K562 (cell line): ENCODE measurements at regions not wholly inside any gene's neighbourhood (a gene's known extent, or its start where the extent isn't known, plus 50 kb on each side); places are given as distances from the start of the nearest gene placed in this dataset.

Source experiments
- ATAC-seq: fragments of 200-7000 bp; cut with Tn5 transposase; 3 replicates; pipeline ENCODE4 v1.9.1; 2020; ENCODE audit warnings: moderate library complexity
- BruUV-seq: library from RNA; stranded (reverse); fragments of 400-500 nt; replicated peaks from 2 replicates; lab custom pipeline; 2021; lab: Mats Ljungman, UMichigan
- CTCF ChIA-PET: fragments of 300-600 bp; formaldehyde crosslinking; extraction: SDS; loops from one replicate; lab custom pipeline; 2021; ENCODE audit warnings: low intra/inter-chr PET ratio; lab: Yijun Ruan, JAX
- POLR2A ChIA-PET: fragments of 300-600, 350-650 bp; sonication (Branson Sonifier 250); formaldehyde crosslinking; extraction: SDS; loops from one replicate; lab custom pipeline; 2021; ENCODE audit warnings: antibody characterized with exemption, inconsistent platforms; lab: Yijun Ruan, JAX
- DNase-seq, 4 experiments: peaks; one replicate each; pipeline versions ENCODE4 v3.0.0 to v3.0.0-alpha.2; 2011 to 2018; ENCODE audit warnings: low spot score in 3 of 4, mixed read lengths in 3 of 4; ENCODE audit errors: extremely low read depth in 1 of 4
- FAIRE-seq: peaks from 2 replicates; lab custom pipeline; 2011; peaks lifted over from hg19 to GRCh38; lab: Jason Lieb, UNC
- H2AFZ ChIP-seq: 2 replicates; pipeline ENCODE4 v1.6.0; 2011; ENCODE audit warnings: low read depth, low read length, control low read depth, inconsistent platforms
- H3K27ac ChIP-seq: fragments of 200-600 bp; 3 replicates; pipeline ENCODE4 v1.8.0; 2011; ENCODE audit warnings: low read depth, mild to moderate bottlenecking, control low read depth, inconsistent platforms, low read length, moderate library complexity, mixed read lengths; ENCODE audit errors: extremely low read depth
- H3K27me3 ChIP-seq, 2 experiments: fragments of 300-600 bp in 1 of 2; 2 replicates in 1 of 2; 3 replicates in 1 of 2; pipeline versions ENCODE4 v1.6.0 to v1.8.0; 2011; ENCODE audit warnings: inconsistent platforms in 2 of 2, low read length in 2 of 2, mild to moderate bottlenecking in 1 of 2, mixed read lengths in 1 of 2, moderate library complexity in 1 of 2; ENCODE audit not compliant: control insufficient read depth in 2 of 2, insufficient read depth in 2 of 2
- H3K36me3 ChIP-seq: fragments of 300-600 bp; 3 replicates; pipeline ENCODE4 v1.8.0; 2011; ENCODE audit warnings: mild to moderate bottlenecking, low read length, inconsistent platforms; ENCODE audit not compliant: control insufficient read depth, insufficient read depth
- H3K4me1 ChIP-seq, 2 experiments: fragments of 200-600 bp in 1 of 2; replicated peaks in 1 of 2; 2 replicates in 1 of 2; 3 replicates in 1 of 2; pipeline versions ENCODE4 v1.5.1 to v1.8.0; 2011; ENCODE audit warnings: inconsistent platforms in 2 of 2, low read length in 2 of 2, mild to moderate bottlenecking in 1 of 2, mixed read lengths in 1 of 2, moderate library complexity in 1 of 2; ENCODE audit not compliant: control insufficient read depth in 2 of 2, insufficient read depth in 2 of 2
- H3K4me2 ChIP-seq: 2 replicates; pipeline ENCODE4 v1.6.1; 2011; ENCODE audit warnings: low read length, control low read depth, inconsistent platforms, mixed read lengths; ENCODE audit not compliant: insufficient read depth
- H3K4me3 ChIP-seq: fragments of 200-600 bp; sonication (generic), shearing (Covaris generic); 2 replicates; pipeline ENCODE4 v1.5.1; 2016; ENCODE audit warnings: control low read depth, inconsistent platforms
- H3K79me2 ChIP-seq: fragments of 200-600 bp; 3 replicates; pipeline ENCODE4 v1.8.0; 2011; ENCODE audit warnings: low read length, inconsistent platforms; ENCODE audit not compliant: control insufficient read depth, insufficient read depth
- H3K9ac ChIP-seq, 2 experiments: 2 replicates each; pipeline versions ENCODE4 v1.6.0 to v1.6.1; 2011; ENCODE audit warnings: low read depth in 2 of 2, low read length in 2 of 2, control low read depth in 1 of 2, inconsistent platforms in 1 of 2, mild to moderate bottlenecking in 1 of 2, mixed read lengths in 1 of 2; ENCODE audit not compliant: insufficient read depth in 1 of 2
- H3K9me1 ChIP-seq: one replicate; pipeline ENCODE4 v1.6.0; 2011; ENCODE audit warnings: inconsistent platforms, mild to moderate bottlenecking, low read length, moderate library complexity; ENCODE audit not compliant: control insufficient read depth, insufficient read depth
- H3K9me3 ChIP-seq: replicated peaks from 2 replicates; pipeline ENCODE4 v1.5.1; 2011; ENCODE audit warnings: low read depth, low read length, inconsistent platforms; ENCODE audit not compliant: control insufficient read depth, insufficient read depth
- H4K20me1 ChIP-seq: replicated peaks from 2 replicates; pipeline ENCODE4 v1.6.1; 2011; ENCODE audit warnings: low read length, inconsistent platforms, mixed read lengths; ENCODE audit not compliant: control insufficient read depth, insufficient read depth
- ASH1L ChIP-seq: fragments of 450-650 bp; IDR thresholded peaks from 2 replicates; pipeline ENCODE4 v1.6.1; 2018; ENCODE audit warnings: borderline replicate concordance, mild to moderate bottlenecking, low read depth; ENCODE audit not compliant: partially characterized antibody
- BRCA1 ChIP-seq, 2 experiments: fragments of 450-650 bp in 1 of 2; sonication (generic) in 1 of 2; formaldehyde crosslinking in 1 of 2; IDR thresholded peaks; 2 replicates each; pipeline versions ENCODE4 v1.5.0 to v1.6.1; 2017 to 2020; ENCODE audit warnings: mild to moderate bottlenecking in 1 of 2, missing genetic modification reagents in 1 of 2
- CHD2 ChIP-seq: IDR thresholded peaks from 2 replicates; pipeline ENCODE4 v1.6.1; 2011; ENCODE audit warnings: low read depth, low read length
- CTCF ChIP-seq, 3 experiments: IDR thresholded peaks in 2 of 3; conservative IDR thresholded peaks in 1 of 3; 2 replicates each; pipeline ENCODE4 v1.5.1; 2011 to 2012; ENCODE audit warnings: low read length in 3 of 3, mild to moderate bottlenecking in 3 of 3, control low read depth in 2 of 3, improper control_type of control experiment in 1 of 3, inconsistent platforms in 1 of 3, low read depth in 1 of 3, mixed read lengths in 1 of 3, moderate library complexity in 1 of 3; ENCODE audit not compliant: insufficient read depth in 2 of 3
- GATAD2A ChIP-seq: fragments of 450-650 bp; IDR thresholded peaks from 2 replicates; pipeline ENCODE4 v1.6.1; 2017
- HMGN3 ChIP-seq: IDR thresholded peaks from 2 replicates; pipeline ENCODE4 v1.6.1; 2011; ENCODE audit warnings: borderline replicate concordance, low read depth, mild to moderate bottlenecking, mixed read lengths, low read length; ENCODE audit not compliant: insufficient read length; ENCODE audit errors: extremely low read depth
- ZBTB33 ChIP-seq: sonication (generic); formaldehyde crosslinking; IDR thresholded peaks from 2 replicates; pipeline ENCODE4 v1.8.1; 2023; ENCODE audit warnings: mild to moderate bottlenecking, missing genetic modification reagents
- ZNF133 ChIP-seq: fragments of 250-450 bp; sonication (Bioruptor Pico); IDR thresholded peaks from 2 replicates; pipeline ENCODE4 v1.4.0; 2020; ENCODE audit warnings: mild to moderate bottlenecking
- ZNF384 ChIP-seq: IDR thresholded peaks from 2 replicates; pipeline ENCODE4 v1.6.1; 2012; ENCODE audit warnings: low read depth, low read length, improper control_type of control experiment
- ZNF764 ChIP-seq: fragments of 250-450 bp; sonication (Bioruptor Pico); IDR thresholded peaks from 2 replicates; pipeline ENCODE4 v1.4.0; 2020; ENCODE audit warnings: low read depth, mild to moderate bottlenecking, moderate library complexity
- ZNF77 ChIP-seq: fragments of 250-450 bp; sonication (Bioruptor Pico); IDR thresholded peaks from 2 replicates; pipeline ENCODE4 v1.5.0; 2020
- WGBS: fragments of 100-300 bp; shearing (Covaris generic); methylation state at CpG from one replicate; pipeline ENCODE4 v1.1.6; 2016; ENCODE audit warnings: low coverage, mixed read lengths; ENCODE audit not compliant: insufficient coverage; ENCODE audit errors: missing lambda C conversion rate; 5-methylcytosine and 5-hydroxymethylcytosine counted together
- in situ Hi-C: fragments of 300-500 bp; cut with MboI; formaldehyde crosslinking; loops from 4 replicates; pipeline ENCODE4 v1.15.0; 2018; ENCODE audit warnings: inconsistent platforms, mixed read lengths
- intact Hi-C: fragments of 100-400 bp; cut with micrococcal nuclease; formaldehyde crosslinking; loops from 2 replicates; pipeline ENCODE4 v1.14.2; 2022
- TF ChIP-seq, protein P1 (sequence below): sonication (generic); IDR thresholded peaks from 2 replicates; pipeline ENCODE4 v1.6.1; 2016
- TF ChIP-seq, protein P2 (sequence below): fragments of 250-450 bp; sonication (Bioruptor Pico); IDR thresholded peaks from 2 replicates; pipeline ENCODE4 v1.5.0; 2021
- TF ChIP-seq, protein P3 (sequence below): sonication (generic); formaldehyde crosslinking; IDR thresholded peaks from 2 replicates; pipeline ENCODE4 v1.8.1; 2022; ENCODE audit warnings: missing genetic modification reagents

DNA sequence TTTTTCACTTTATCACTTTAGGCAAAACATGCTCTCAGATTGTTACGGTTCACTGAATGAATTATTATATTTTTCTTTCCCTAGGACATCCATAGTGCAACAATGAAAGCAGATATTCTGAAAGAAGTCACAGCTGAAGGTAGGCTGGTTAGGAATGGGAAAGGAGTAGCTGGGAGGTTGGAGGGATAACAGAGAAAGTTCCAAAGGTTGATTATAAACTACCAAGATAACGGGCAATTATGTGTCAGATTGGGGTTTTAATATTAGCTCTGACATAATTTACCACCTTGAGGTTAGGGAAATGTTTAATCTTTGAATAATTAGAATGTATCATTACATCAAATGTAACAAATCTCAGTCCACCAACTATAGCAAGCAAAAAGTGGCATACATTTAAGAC is 96.5 kb downstream of the HTR1B start (continued):
- TF ChIP-seq CHD2 (no peak), HMGN3 (no peak)

DNA sequence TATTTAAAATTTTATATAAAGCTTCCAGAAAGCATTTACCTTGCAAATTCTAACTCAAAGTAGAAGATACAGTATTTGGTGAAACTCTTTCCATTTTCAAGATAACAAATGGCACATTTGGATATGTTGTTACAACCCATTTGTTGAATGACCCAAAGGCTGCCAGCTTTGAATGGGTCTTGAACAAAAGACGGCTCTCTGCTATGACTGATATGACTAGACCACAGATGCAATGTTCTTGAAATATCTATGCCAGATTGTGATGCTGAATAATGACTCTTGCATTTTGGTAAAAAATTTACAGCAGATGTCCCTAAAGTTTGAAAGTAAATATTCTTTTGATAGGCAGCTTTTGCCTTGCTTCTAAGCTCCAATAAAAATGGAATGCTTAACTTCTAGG is 99.6 kb downstream of the HTR1B start:
- Histone ChIP-seq H3K27ac (no peak overlapping the region), H3K9me3 (no peaks in the 10 kb centered on the region), H3K4me3 (no peak overlapping the region), H3K9ac (no peak overlapping the region), H3K27me3 (no peaks in the 10 kb centered on the region), H2AFZ (no peak overlapping the region), H3K4me1 (no peaks in the 10 kb centered on the region), H4K20me1 (no peaks in the 10 kb centered on the region), H3K4me2 (no peak overlapping the region), H3K36me3 (no peaks in the 10 kb centered on the region), H3K9me1 (no peaks in the 10 kb centered on the region), H3K79me2 (no peaks in the 10 kb centered on the region)
- in situ Hi-C loops (no loop called here), intact Hi-C loops (no loop called here)
- FAIRE-seq (no peak), DNase-seq (no peak), ATAC-seq (no peak)
- no TSS peak for BruUV-seq
- ChIA-PET CTCF (no interaction called here), POLR2A (no interaction called here)
- TF ChIP-seq ZNF764 (CRISPR knock-in tag) (no peak), ZNF77 (CRISPR knock-in tag) (no peak), ZBTB33 (no peak), ZNF133 (no peak), ZNF384 (no peak), GATAD2A (no peak), BRCA1 (IDR thresholded peaks at IDR 0.05) (no peak), BRCA1 (CRISPR knock-in tag; IDR thresholded peaks at IDR 0.05) (no peak), CTCF (IDR thresholded peaks at IDR 0.05 in 2 of 3, conservative IDR thresholded peaks at IDR 0.05 in 1 of 3; ENCODE audit: insufficient read depth in 2 of 3, low read depth in 1 of 3, low read length in 3 of 3) (no peak), ASH1L (no peak)
- TF ChIP-seq, protein P1, sequence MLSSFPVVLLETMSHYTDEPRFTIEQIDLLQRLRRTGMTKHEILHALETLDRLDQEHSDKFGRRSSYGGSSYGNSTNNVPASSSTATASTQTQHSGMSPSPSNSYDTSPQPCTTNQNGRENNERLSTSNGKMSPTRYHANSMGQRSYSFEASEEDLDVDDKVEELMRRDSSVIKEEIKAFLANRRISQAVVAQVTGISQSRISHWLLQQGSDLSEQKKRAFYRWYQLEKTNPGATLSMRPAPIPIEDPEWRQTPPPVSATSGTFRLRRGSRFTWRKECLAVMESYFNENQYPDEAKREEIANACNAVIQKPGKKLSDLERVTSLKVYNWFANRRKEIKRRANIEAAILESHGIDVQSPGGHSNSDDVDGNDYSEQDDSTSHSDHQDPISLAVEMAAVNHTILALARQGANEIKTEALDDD, result no peak
- TF ChIP-seq, protein P2, sequence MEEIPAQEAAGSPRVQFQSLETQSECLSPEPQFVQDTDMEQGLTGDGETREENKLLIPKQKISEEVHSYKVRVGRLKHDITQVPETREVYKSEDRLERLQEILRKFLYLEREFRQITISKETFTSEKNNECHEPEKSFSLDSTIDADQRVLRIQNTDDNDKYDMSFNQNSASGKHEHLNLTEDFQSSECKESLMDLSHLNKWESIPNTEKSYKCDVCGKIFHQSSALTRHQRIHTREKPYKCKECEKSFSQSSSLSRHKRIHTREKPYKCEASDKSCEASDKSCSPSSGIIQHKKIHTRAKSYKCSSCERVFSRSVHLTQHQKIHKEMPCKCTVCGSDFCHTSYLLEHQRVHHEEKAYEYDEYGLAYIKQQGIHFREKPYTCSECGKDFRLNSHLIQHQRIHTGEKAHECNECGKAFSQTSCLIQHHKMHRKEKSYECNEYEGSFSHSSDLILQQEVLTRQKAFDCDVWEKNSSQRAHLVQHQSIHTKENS (CRISPR knock-in tag), result no peak
- TF ChIP-seq, protein P3, sequence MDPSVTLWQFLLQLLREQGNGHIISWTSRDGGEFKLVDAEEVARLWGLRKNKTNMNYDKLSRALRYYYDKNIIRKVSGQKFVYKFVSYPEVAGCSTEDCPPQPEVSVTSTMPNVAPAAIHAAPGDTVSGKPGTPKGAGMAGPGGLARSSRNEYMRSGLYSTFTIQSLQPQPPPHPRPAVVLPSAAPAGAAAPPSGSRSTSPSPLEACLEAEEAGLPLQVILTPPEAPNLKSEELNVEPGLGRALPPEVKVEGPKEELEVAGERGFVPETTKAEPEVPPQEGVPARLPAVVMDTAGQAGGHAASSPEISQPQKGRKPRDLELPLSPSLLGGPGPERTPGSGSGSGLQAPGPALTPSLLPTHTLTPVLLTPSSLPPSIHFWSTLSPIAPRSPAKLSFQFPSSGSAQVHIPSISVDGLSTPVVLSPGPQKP (CRISPR knock-in tag), result no peak
- WGBS, result 0% methylated on average over 1 of the region's 1 CpG
